SK-N-SH (cell line): ENCODE measurements at regions not wholly inside any gene's neighbourhood (a gene's known extent, or its start where the extent isn't known, plus 50 kb on each side); places are given as distances from the start of the nearest gene placed in this dataset.

Experiments
- CHD2 ChIP-seq: fragments of 150-350 bp; IDR thresholded peaks from 2 replicates; pipeline ENCODE4 v1.6.1; 2018; ENCODE audit warnings: low read length; ENCODE audit not compliant: partially characterized antibody
- FOSL2 ChIP-seq: IDR thresholded peaks from 2 replicates; pipeline ENCODE4 v1.4.0; 2012; ENCODE audit warnings: low read depth, mild to moderate bottlenecking, moderate library complexity, borderline replicate concordance
- JUND ChIP-seq: IDR thresholded peaks from 2 replicates; pipeline ENCODE4 v1.4.0; 2012
- MEF2A ChIP-seq: IDR thresholded peaks from 2 replicates; pipeline ENCODE4 v1.4.0; 2012; ENCODE audit warnings: low read depth, borderline replicate concordance
- RAD21 ChIP-seq: IDR thresholded peaks from 2 replicates; pipeline ENCODE4 v1.6.1; 2012; ENCODE audit warnings: mild to moderate bottlenecking, low read length
- TF ChIP-seq, protein P1 (sequence below): fragments of 150-350 bp; IDR thresholded peaks from 2 replicates; pipeline ENCODE4 v1.6.1; 2017; ENCODE audit warnings: antibody characterized with exemption, low read length, low read depth, borderline replicate concordance
- TF ChIP-seq, protein P2 (sequence below): fragments of 200-600 bp; sonication (generic); IDR thresholded peaks from 2 replicates; pipeline ENCODE4 v1.6.1; 2017; ENCODE audit warnings: antibody characterized with exemption, mild to moderate bottlenecking, moderate library complexity
- TF ChIP-seq, protein P3 (sequence below): IDR thresholded peaks from 2 replicates; pipeline ENCODE4 v1.4.0; 2012; ENCODE audit warnings: low read depth, borderline replicate concordance

DNA sequence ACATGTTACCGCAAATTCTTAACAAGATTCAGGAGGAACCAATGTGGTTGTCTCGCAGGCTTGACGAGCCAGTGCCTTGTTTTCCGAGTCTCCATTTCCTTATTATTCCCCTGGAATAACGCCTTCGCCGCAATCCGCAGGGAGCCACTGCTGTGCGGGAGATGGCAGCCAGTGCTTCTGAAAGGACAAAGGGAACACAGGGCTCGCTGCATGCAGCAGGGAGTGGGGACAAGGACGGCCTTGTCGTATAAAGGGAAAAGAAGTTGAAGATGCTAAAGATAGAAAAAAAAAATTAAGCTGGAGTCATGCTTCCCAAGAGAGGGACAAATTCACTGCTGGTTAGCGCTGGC is 221.4 kb downstream of the NDUFA10 start:
- TF ChIP-seq, protein P1, sequence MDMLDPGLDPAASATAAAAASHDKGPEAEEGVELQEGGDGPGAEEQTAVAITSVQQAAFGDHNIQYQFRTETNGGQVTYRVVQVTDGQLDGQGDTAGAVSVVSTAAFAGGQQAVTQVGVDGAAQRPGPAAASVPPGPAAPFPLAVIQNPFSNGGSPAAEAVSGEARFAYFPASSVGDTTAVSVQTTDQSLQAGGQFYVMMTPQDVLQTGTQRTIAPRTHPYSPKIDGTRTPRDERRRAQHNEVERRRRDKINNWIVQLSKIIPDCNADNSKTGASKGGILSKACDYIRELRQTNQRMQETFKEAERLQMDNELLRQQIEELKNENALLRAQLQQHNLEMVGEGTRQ: no peak
- TF ChIP-seq CHD2: no peak
- TF ChIP-seq, protein P2, sequence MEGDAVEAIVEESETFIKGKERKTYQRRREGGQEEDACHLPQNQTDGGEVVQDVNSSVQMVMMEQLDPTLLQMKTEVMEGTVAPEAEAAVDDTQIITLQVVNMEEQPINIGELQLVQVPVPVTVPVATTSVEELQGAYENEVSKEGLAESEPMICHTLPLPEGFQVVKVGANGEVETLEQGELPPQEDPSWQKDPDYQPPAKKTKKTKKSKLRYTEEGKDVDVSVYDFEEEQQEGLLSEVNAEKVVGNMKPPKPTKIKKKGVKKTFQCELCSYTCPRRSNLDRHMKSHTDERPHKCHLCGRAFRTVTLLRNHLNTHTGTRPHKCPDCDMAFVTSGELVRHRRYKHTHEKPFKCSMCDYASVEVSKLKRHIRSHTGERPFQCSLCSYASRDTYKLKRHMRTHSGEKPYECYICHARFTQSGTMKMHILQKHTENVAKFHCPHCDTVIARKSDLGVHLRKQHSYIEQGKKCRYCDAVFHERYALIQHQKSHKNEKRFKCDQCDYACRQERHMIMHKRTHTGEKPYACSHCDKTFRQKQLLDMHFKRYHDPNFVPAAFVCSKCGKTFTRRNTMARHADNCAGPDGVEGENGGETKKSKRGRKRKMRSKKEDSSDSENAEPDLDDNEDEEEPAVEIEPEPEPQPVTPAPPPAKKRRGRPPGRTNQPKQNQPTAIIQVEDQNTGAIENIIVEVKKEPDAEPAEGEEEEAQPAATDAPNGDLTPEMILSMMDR: no peak
- no peak for TF ChIP-seq MEF2A
- no peak for TF ChIP-seq RAD21
- no peak for TF ChIP-seq JUND
- TF ChIP-seq, protein P3, sequence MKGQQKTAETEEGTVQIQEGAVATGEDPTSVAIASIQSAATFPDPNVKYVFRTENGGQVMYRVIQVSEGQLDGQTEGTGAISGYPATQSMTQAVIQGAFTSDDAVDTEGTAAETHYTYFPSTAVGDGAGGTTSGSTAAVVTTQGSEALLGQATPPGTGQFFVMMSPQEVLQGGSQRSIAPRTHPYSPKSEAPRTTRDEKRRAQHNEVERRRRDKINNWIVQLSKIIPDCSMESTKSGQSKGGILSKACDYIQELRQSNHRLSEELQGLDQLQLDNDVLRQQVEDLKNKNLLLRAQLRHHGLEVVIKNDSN: no peak
- TF ChIP-seq FOSL2: no peak
